ENCODE measurements at regions not wholly inside any gene's neighbourhood (a gene's known extent, or its start where the extent isn't known, plus 50 kb on each side); places are given as distances from the start of the nearest gene placed in this dataset.

- DNase-seq, result no peak
Measured at GRCh38 chr11:106463154-106463553, 385.7 kb downstream of the AASDHPPT start.

GRCh38 chr11:106463796-106464201, 386.3 kb downstream of the AASDHPPT start:
- DNase-seq, result no peak

GRCh38 chr11:106464728-106465127, 387.3 kb downstream of the AASDHPPT start:
- no peak for DNase-seq

- no peak for DNase-seq
Measured at GRCh38 chr11:106466521-106467080, 389.1 kb downstream of the AASDHPPT start.

GRCh38 chr11:106467501-106467900, 390.0 kb downstream of the AASDHPPT start:
- DNase-seq, result no peak

GRCh38 chr11:106468086-106468485, 390.6 kb downstream of the AASDHPPT start:
- no peak for DNase-seq

GRCh38 chr11:106468531-106468930, 391.1 kb downstream of the AASDHPPT start:
- DNase-seq, result no peak

GRCh38 chr11:106470230-106470629, 392.8 kb downstream of the AASDHPPT start:
- DNase-seq, result no peak

- DNase-seq, result no peak
Measured at GRCh38 chr11:106471276-106471675, 393.8 kb downstream of the AASDHPPT start.

GRCh38 chr11:106473089-106473722, 395.7 kb downstream of the AASDHPPT start:
- DNase-seq, result no peak

GRCh38 chr11:106474274-106474673, 396.8 kb downstream of the AASDHPPT start:
- DNase-seq, result no peak

GRCh38 chr11:106475181-106475580, 397.7 kb downstream of the AASDHPPT start:
- DNase-seq, result no peak

- no peak for DNase-seq
Measured at GRCh38 chr11:106477776-106478175, 400.3 kb downstream of the AASDHPPT start.

GRCh38 chr11:106479646-106480045, 402.2 kb downstream of the AASDHPPT start:
- DNase-seq, result no peak

- DNase-seq, result no peak
Measured at GRCh38 chr11:106480581-106481190, 403.2 kb downstream of the AASDHPPT start.

- no peak for DNase-seq
Measured at GRCh38 chr11:106482917-106483785, 405.7 kb downstream of the AASDHPPT start.

GRCh38 chr11:106491751-106492150, 414.3 kb downstream of the AASDHPPT start:
- no peak for DNase-seq

GRCh38 chr11:106493751-106494150, 416.3 kb downstream of the AASDHPPT start:
- DNase-seq, result no peak

GRCh38 chr11:106495046-106495445, 417.6 kb downstream of the AASDHPPT start:
- DNase-seq, result no peak

GRCh38 chr11:106496677-106497076, 419.2 kb downstream of the AASDHPPT start:
- no peak for DNase-seq

- no peak for DNase-seq
Measured at GRCh38 chr11:106497321-106497720, 419.9 kb downstream of the AASDHPPT start.

GRCh38 chr11:106497822-106498221, 420.4 kb downstream of the AASDHPPT start:
- no peak for DNase-seq

- DNase-seq, result no peak
Measured at GRCh38 chr11:106503901-106504300, 426.4 kb downstream of the AASDHPPT start.
